ENCODE measurements at regions not wholly inside any gene's neighbourhood (a gene's known extent, or its start where the extent isn't known, plus 50 kb on each side); places are given as distances from the start of the nearest gene placed in this dataset.
A peak's percentile ranks its signal among the peaks of the same experiment; 100 is the strongest.
"Not testable (repeated sequence)": the region's sequence is repeated elsewhere in the genome, so short reads cannot be mapped to it uniquely, and the experiment has no call there.

- no peak for DNase-seq
These were observed 83.6 kb upstream of the MYL10 start for GRCh38 chr7:101712652-101713051.

GRCh38 chr7:101714097-101714496 lies 85.0 kb upstream of the MYL10 start:
- no peak for DNase-seq

GRCh38 chr7:101717628-101718357 lies 88.7 kb upstream of the MYL10 start:
- no peak for DNase-seq

GRCh38 chr7:101718363-101719122 lies 89.4 kb upstream of the MYL10 start:
- DNase-seq: no peak

- no peak for DNase-seq
These were observed 90.0 kb upstream of the MYL10 start for GRCh38 chr7:101719123-101719470.

GRCh38 chr7:101720324-101720723 lies 91.2 kb upstream of the MYL10 start:
- DNase-seq: no peak

- no peak for DNase-seq
These were observed 93.2 kb upstream of the MYL10 start for GRCh38 chr7:101722247-101722646.

- no peak for DNase-seq
These were observed 93.6 kb upstream of the CUX1 start for GRCh38 chr7:101723835-101724234.

GRCh38 chr7:101724957-101725356 lies 92.5 kb upstream of the CUX1 start:
- no peak for DNase-seq

- DNase-seq: no peak
These were observed 91.5 kb upstream of the CUX1 start for GRCh38 chr7:101725921-101726320.

- DNase-seq: no peak
These were observed 90.2 kb upstream of the CUX1 start for GRCh38 chr7:101727184-101727583.

- no peak for DNase-seq
These were observed 89.3 kb upstream of the CUX1 start for GRCh38 chr7:101728128-101728527.

- not testable (repeated sequence) for DNase-seq
These were observed 88.6 kb upstream of the CUX1 start for GRCh38 chr7:101728873-101729240.

- no peak for DNase-seq
These were observed 88.1 kb upstream of the CUX1 start for GRCh38 chr7:101729241-101729883.

- DNase-seq: no peak
These were observed 85.8 kb upstream of the CUX1 start for GRCh38 chr7:101731502-101732084.

- DNase-seq: no peak
These were observed 83.5 kb upstream of the CUX1 start for GRCh38 chr7:101733713-101734475.

GRCh38 chr7:101736084-101736483 lies 81.3 kb upstream of the CUX1 start:
- no peak for DNase-seq

GRCh38 chr7:101739775-101740398 lies 77.5 kb upstream of the CUX1 start:
- no peak for DNase-seq

- DNase-seq: no peak
These were observed 76.3 kb upstream of the CUX1 start for GRCh38 chr7:101740981-101741725.

GRCh38 chr7:101743241-101743994 lies 74.0 kb upstream of the CUX1 start:
- peak; percentile 71 for DNase-seq

- DNase-seq: no peak
These were observed 73.4 kb upstream of the CUX1 start for GRCh38 chr7:101743995-101744360.
